Astrocyte (in vitro differentiated cells and primary cell): ENCODE measurements at regions not wholly inside any gene's neighbourhood (a gene's known extent, or its start where the extent isn't known, plus 50 kb on each side); places are given as distances from the start of the nearest gene placed in this dataset.
A peak's percentile ranks its signal among the peaks of the same experiment; 100 is the strongest.

Source experiments
- DNase-seq: peaks from one replicate; pipeline ENCODE4 v3.0.0-alpha.2; 2010; ENCODE audit warnings: low read depth
- FAIRE-seq: peaks from 2 replicates; lab custom pipeline; 2011; peaks lifted over from hg19 to GRCh38; lab: Jason Lieb, UNC
- H2AFZ ChIP-seq: 2 replicates; pipeline ENCODE4 v1.6.0; 2012; ENCODE audit warnings: low read depth, low read length, inconsistent platforms
- H3K27ac ChIP-seq: 2 replicates; pipeline ENCODE4 v1.5.1; 2011; ENCODE audit warnings: low read depth, low read length, inconsistent platforms
- H3K27me3 ChIP-seq: 2 replicates; pipeline ENCODE4 v1.6.0; 2011; ENCODE audit warnings: low read length, inconsistent platforms; ENCODE audit not compliant: insufficient read depth
- H3K36me3 ChIP-seq: 2 replicates; pipeline ENCODE4 v1.5.1; 2011; ENCODE audit warnings: low read length, inconsistent platforms; ENCODE audit not compliant: insufficient read depth
- H3K4me1 ChIP-seq: 2 replicates; pipeline ENCODE4 v1.5.1; 2011; ENCODE audit warnings: low read length, inconsistent platforms; ENCODE audit not compliant: insufficient read depth
- H3K4me2 ChIP-seq: 2 replicates; pipeline ENCODE4 v1.6.0; 2012; ENCODE audit warnings: low read length, inconsistent platforms
- H3K4me3 ChIP-seq: 2 replicates; pipeline ENCODE4 v1.5.1; 2011; ENCODE audit warnings: low read depth, mild to moderate bottlenecking, low read length, inconsistent platforms; ENCODE audit not compliant: insufficient read depth
- H3K79me2 ChIP-seq: 2 replicates; pipeline ENCODE4 v1.6.0; 2012; ENCODE audit warnings: mild to moderate bottlenecking, low read length, inconsistent platforms; ENCODE audit not compliant: insufficient read depth
- H3K9ac ChIP-seq: 2 replicates; pipeline ENCODE4 v1.6.0; 2012; ENCODE audit warnings: mild to moderate bottlenecking, low read length, inconsistent platforms
- H3K9me3 ChIP-seq: 2 replicates; pipeline ENCODE4 v1.5.1; 2012; ENCODE audit warnings: low read depth, mild to moderate bottlenecking, low read length, inconsistent platforms; ENCODE audit not compliant: insufficient read depth
- H4K20me1 ChIP-seq: 2 replicates; pipeline ENCODE4 v1.6.0; 2012; ENCODE audit warnings: low read length, inconsistent platforms; ENCODE audit not compliant: insufficient read depth
- H3K27ac Mint-ChIP-seq: one replicate; pipeline ENCODE4 v1.8.0; 2021; ENCODE audit warnings: mild to moderate bottlenecking, mixed read lengths; ENCODE audit not compliant: unreplicated experiment
- H3K27me3 Mint-ChIP-seq: one replicate; pipeline ENCODE4 v1.8.0; 2021; ENCODE audit warnings: low read depth, mixed read lengths; ENCODE audit not compliant: unreplicated experiment
- H3K36me3 Mint-ChIP-seq: one replicate; pipeline ENCODE4 v1.8.0; 2021; ENCODE audit warnings: low read depth, mixed read lengths; ENCODE audit not compliant: unreplicated experiment
- H3K4me1 Mint-ChIP-seq: one replicate; pipeline ENCODE4 v1.8.0; 2021; ENCODE audit warnings: low read depth, mixed read lengths; ENCODE audit not compliant: unreplicated experiment
- H3K4me3 Mint-ChIP-seq: one replicate; pipeline ENCODE4 v1.8.0; 2021; ENCODE audit warnings: mild to moderate bottlenecking, moderate library complexity, mixed read lengths; ENCODE audit not compliant: unreplicated experiment
- H3K9me3 Mint-ChIP-seq: one replicate; pipeline ENCODE4 v1.8.0; 2021; ENCODE audit warnings: mild to moderate bottlenecking, mixed read lengths; ENCODE audit not compliant: unreplicated experiment
- CTCF ChIP-seq: IDR thresholded peaks from 2 replicates; pipeline ENCODE4 v1.5.1; 2011; ENCODE audit warnings: low read depth, mild to moderate bottlenecking, inconsistent platforms, low read length, moderate library complexity; ENCODE audit not compliant: insufficient read depth
- EZH2 ChIP-seq: IDR thresholded peaks from 2 replicates; pipeline ENCODE4 v1.6.1; 2012; ENCODE audit warnings: mild to moderate bottlenecking, low read length, inconsistent platforms; ENCODE audit not compliant: insufficient read depth

- H3K27ac ChIP-seq = no peak overlapping the region
- TF ChIP-seq EZH2 (no peak), CTCF (no peak)
- H3K36me3 Mint-ChIP-seq = no peaks in the 10 kb centered on the region
- H3K36me3 ChIP-seq = no peaks in the 10 kb centered on the region
- no peak overlapping the region for H3K9ac ChIP-seq
- no peak overlapping the region for H3K27ac Mint-ChIP-seq
- no peaks in the 10 kb centered on the region for H3K27me3 Mint-ChIP-seq
- no peak overlapping the region for H2AFZ ChIP-seq
- H3K4me2 ChIP-seq = no peak overlapping the region
- H3K9me3 Mint-ChIP-seq = peaks cover 8% of the 10 kb centered on the region
- no peaks in the 10 kb centered on the region for H3K79me2 ChIP-seq
- no peaks in the 10 kb centered on the region for H3K9me3 ChIP-seq
- H3K27me3 ChIP-seq = no peaks in the 10 kb centered on the region
- peak; percentile 46 for DNase-seq
- H3K4me3 Mint-ChIP-seq = no peak overlapping the region
- H3K4me3 ChIP-seq = no peak overlapping the region
- FAIRE-seq = no peak
- H3K4me1 ChIP-seq = no peaks in the 10 kb centered on the region
- H4K20me1 ChIP-seq = no peaks in the 10 kb centered on the region
- no peaks in the 10 kb centered on the region for H3K4me1 Mint-ChIP-seq
Measured at GRCh38 chr12:78431931-78432330, 432.6 kb upstream of the SYT1 start.

GRCh38 chr12:78439666-78440065 is 424.9 kb upstream of the SYT1 start:
- H3K79me2 ChIP-seq = no peaks in the 10 kb centered on the region
- TF ChIP-seq EZH2 (no peak), CTCF (no peak)
- H3K27me3 ChIP-seq = no peaks in the 10 kb centered on the region
- H3K4me1 Mint-ChIP-seq = peaks cover 6% of the 10 kb centered on the region
- no peaks in the 10 kb centered on the region for H4K20me1 ChIP-seq
- no peaks in the 10 kb centered on the region for H3K4me1 ChIP-seq
- no peaks in the 10 kb centered on the region for H3K36me3 ChIP-seq
- H3K4me3 Mint-ChIP-seq = no peak overlapping the region
- H3K4me3 ChIP-seq = no peak overlapping the region
- H2AFZ ChIP-seq = no peak overlapping the region
- no peaks in the 10 kb centered on the region for H3K36me3 Mint-ChIP-seq
- no peaks in the 10 kb centered on the region for H3K27me3 Mint-ChIP-seq
- H3K27ac Mint-ChIP-seq = no peak overlapping the region
- H3K27ac ChIP-seq = no peak overlapping the region
- peaks cover 2% of the 10 kb centered on the region for H3K9me3 Mint-ChIP-seq
- no peak for FAIRE-seq
- H3K4me2 ChIP-seq = no peak overlapping the region
- DNase-seq = no peak
- no peaks in the 10 kb centered on the region for H3K9me3 ChIP-seq
- no peak overlapping the region for H3K9ac ChIP-seq

DNA sequence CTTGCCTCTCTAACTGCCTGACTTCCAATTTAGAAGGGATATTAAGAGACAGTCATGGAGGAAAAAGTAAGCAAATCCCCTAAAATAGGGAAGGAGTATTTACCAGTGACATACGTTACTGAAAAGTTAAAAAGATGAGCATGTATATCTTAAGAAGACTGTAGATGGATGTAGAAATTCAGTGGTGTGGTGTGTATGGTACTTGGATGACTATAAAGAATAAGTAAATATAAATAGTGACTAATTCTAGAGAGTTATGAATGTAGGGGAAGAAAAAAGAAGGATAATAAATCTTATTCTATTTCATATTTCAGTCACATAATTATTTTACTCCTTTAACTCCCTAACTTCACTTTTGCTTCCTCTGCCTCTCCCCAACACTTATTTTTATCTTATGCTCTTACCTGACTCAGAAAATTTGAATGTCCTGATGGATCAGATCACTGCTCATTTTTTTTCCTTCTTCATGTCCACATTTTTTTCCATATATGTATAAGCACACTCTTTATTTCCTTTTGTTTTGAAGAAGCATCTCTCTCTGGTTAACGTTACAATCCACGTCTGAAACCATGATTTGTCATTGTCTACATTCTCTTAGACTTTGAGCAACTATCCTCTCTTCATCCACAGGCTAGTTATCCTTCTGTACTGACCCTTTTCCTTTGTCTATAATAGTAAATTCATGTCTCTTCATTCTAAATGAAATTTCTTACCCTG is 422.7 kb upstream of the SYT1 start:
- Mint-ChIP-seq H3K36me3 (no peaks in the 10 kb centered on the region), H3K4me1 (peaks cover 6% of the 10 kb centered on the region), H3K4me3 (no peak overlapping the region), H3K27me3 (no peaks in the 10 kb centered on the region), H3K9me3 (no peaks in the 10 kb centered on the region), H3K27ac (no peak overlapping the region)
- Histone ChIP-seq H2AFZ (no peak overlapping the region), H3K9ac (no peak overlapping the region), H4K20me1 (no peaks in the 10 kb centered on the region), H3K27me3 (no peaks in the 10 kb centered on the region), H3K27ac (no peak overlapping the region), H3K4me1 (no peaks in the 10 kb centered on the region), H3K79me2 (no peaks in the 10 kb centered on the region), H3K4me2 (no peak overlapping the region), H3K36me3 (no peaks in the 10 kb centered on the region), H3K4me3 (no peak overlapping the region), H3K9me3 (no peaks in the 10 kb centered on the region)
- peak; percentile 20 for DNase-seq
- TF ChIP-seq EZH2 (no peak), CTCF (no peak)
- no peak for FAIRE-seq
